Astrocyte of the cerebellum (primary cell): ENCODE measurements at regions not wholly inside any gene's neighbourhood (a gene's known extent, or its start where the extent isn't known, plus 50 kb on each side); places are given as distances from the start of the nearest gene placed in this dataset.

ENCODE experiments used
- DNase-seq: peaks from one replicate; pipeline ENCODE4 v3.0.0-alpha.2; 2011; ENCODE audit warnings: low read depth
- H3K4me3 ChIP-seq: 2 replicates; pipeline ENCODE4 v1.5.1; 2011; ENCODE audit warnings: mild to moderate bottlenecking, low read depth, low read length, moderate library complexity
- CTCF ChIP-seq: IDR thresholded peaks from 2 replicates; pipeline ENCODE4 v1.5.1; 2012; ENCODE audit warnings: low read length, low read depth, moderate library complexity, mild to moderate bottlenecking; ENCODE audit errors: missing control alignments
- in situ Hi-C: cut with HindIII; loops from 2 replicates; pipeline ENCODE4 v1.10.0; 2017; ENCODE audit warnings: low sequenced_read_pairs

- DNase-seq: no peak
- in situ Hi-C loops: no loop called here
- TF ChIP-seq CTCF: no peak
- H3K4me3 ChIP-seq: no peak overlapping the region
Measured at GRCh38 chr5:35483191-35483590, 134.5 kb upstream of the SPEF2 start.

- in situ Hi-C loops: no loop called here
- no peak overlapping the region for H3K4me3 ChIP-seq
- no peak for TF ChIP-seq CTCF
Measured at GRCh38 chr5:35482167-35482755, 135.4 kb upstream of the SPEF2 start.

GRCh38 chr5:35478856-35479682, 138.6 kb upstream of the SPEF2 start:
- no peak for TF ChIP-seq CTCF
- peak overlapping the region; percentile 2 for H3K4me3 ChIP-seq
- in situ Hi-C loops: no loop called here
- peak; percentile 12 for DNase-seq

More at GRCh38 chr5:35482167-35482755, 135.4 kb upstream of the SPEF2 start:
- no peak for DNase-seq

GRCh38 chr5:35477911-35478310, 139.8 kb upstream of the SPEF2 start:
- no peak overlapping the region for H3K4me3 ChIP-seq
- TF ChIP-seq CTCF: no peak
- no peak for DNase-seq
- in situ Hi-C loops: no loop called here

- no peak for DNase-seq
- H3K4me3 ChIP-seq: no peak overlapping the region
- in situ Hi-C loops: no loop called here
- no peak for TF ChIP-seq CTCF
Measured at GRCh38 chr5:35477321-35477720, 140.3 kb upstream of the SPEF2 start.

GRCh38 chr5:35476797-35477196, 140.9 kb upstream of the SPEF2 start:
- no peak for DNase-seq
- no peak for TF ChIP-seq CTCF
- H3K4me3 ChIP-seq: no peak overlapping the region
- in situ Hi-C loops: no loop called here
